GM21390 (cell line): ENCODE measurements at regions not wholly inside any gene's neighbourhood (a gene's known extent, or its start where the extent isn't known, plus 50 kb on each side); places are given as distances from the start of the nearest gene placed in this dataset.
"Not testable (repeated sequence)": the region's sequence is repeated elsewhere in the genome, so short reads cannot be mapped to it uniquely, and the experiment has no call there.

ENCODE experiments used
- ATAC-seq: cut with Tn5 transposase; IDR thresholded peaks from one replicate; pipeline ENCODE4 v1.9.1; 2021; ENCODE audit not compliant: unreplicated experiment

DNA sequence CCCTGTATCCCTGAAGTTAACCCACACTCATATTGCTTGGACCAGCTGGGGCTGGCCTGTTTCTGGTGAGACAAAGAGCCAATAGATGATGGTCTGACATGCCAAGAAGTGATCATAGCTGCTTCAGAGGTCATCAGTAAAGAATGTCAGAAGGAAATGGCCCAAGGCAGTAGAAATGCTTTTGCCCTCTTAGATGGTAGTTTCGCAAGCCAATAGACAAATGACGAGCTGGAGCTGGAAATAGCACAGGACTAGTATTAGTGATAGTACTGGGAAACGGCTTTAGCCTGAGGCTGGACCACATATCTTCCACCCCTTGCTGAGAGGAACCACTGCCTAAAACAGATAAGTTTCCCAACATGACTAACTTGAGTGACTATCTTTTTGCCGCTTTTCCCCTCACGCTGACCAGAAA lies 176.1 kb upstream of the THBS1 start:
- ATAC-seq, result no peak

DNA sequence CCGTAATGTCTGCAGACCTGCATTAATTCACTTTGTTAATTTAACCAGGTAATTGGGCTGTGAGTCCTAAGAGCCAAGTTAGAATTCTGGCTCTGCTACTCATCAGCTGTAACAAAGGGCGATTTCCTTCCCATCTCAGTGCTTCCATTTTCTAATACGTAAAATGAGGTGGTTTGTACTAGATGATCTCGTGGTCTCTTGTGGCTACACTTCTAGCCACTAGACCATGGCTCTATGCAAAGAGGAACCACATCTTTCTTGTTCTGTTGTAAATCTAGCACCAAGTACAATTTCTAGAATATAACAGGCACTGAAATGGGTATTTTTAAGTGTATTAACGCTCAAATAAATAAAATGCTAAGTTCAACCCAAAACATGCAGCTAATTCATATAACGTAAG lies 174.4 kb upstream of the THBS1 start:
- ATAC-seq, result peak; percentile 72

DNA sequence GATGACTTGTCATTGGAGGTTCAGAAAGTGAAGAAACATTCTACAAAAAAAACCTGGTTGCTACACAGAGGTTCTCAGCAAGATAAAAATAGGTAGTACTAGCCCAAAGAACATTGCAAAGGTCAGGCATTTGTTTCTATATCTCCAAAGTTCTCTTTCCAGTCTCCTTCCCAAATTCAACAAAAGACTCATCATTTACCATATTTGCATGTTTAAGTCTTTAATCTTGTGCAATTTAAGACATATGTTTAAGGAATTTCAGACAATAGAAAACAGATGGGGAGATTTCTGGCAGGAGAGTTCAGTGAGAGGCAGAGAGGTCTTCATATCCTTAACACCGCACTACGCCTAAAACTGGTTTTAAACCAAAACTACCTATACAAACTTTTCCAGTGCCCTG lies 173.8 kb upstream of the THBS1 start:
- no peak for ATAC-seq

DNA sequence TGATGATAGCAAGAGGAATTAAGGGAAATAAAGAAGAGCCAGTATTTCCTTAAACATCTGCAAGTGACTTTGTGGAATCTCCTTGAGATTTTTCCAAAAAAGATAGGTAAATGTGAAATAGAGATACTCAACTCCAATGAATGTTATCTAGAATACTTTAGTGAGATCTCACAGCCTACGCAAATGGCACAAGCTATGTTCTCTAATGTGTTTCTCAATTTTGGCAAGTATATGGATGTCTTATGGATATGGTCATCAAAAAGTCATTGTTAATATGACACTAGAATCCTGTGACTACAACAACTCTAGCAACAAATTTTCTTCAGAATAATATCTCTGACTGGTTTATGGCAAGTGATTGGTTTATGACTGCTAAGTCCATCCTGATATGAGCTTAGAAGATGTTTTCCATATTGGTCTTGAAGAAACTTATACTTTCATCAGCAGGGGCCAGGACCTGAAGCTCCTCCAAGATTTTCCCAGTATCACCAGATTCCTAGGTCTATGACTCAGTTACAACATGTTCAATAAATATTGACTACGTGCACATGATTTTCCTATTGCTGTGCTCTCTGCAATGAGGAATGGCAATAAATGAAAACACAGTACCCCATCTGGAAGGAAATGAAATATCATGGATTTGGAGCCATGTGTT lies 170.9 kb upstream of the THBS1 start:
- no peak for ATAC-seq

DNA sequence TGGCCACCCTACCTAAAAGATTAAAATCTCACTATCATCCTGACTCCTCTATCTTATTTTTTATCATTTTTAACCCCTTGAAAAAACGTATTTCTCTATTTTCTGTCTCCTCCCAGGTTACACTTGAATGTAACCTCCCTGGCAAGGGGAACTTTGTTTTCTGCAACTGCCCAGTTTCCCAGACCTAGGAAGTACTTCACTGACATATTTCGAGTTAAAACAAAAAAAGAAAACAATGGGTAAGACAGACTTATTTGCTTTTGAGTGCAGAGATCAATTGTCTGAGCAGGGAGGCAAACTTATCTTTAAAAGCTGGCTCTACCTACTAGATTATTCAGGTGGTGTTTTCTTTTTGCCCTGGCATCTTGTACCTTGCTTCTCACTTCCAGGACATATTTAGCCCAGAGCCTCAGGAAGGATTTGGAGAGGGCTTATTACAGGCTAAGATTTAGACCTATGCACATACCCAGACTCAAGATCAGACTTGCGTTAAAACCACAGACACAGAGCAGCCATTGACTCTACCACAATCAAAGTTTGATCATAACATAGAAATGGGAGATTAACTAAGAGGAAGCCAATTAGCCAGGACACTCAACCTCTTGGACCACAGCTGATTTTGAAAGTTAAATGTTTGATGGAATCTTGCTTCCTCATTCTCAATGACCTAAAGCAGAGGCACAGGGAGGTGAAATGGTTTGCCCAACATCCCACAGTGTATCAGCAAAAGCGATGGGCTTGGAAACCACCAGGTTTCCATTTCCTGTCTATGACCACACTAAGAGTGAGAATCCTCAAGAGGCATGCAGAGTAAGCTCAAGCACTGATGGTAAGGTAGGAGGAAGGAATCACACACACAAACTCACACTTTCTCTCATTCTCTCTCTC lies 169.5 kb upstream of the THBS1 start:
- peak; percentile 96 for ATAC-seq

DNA sequence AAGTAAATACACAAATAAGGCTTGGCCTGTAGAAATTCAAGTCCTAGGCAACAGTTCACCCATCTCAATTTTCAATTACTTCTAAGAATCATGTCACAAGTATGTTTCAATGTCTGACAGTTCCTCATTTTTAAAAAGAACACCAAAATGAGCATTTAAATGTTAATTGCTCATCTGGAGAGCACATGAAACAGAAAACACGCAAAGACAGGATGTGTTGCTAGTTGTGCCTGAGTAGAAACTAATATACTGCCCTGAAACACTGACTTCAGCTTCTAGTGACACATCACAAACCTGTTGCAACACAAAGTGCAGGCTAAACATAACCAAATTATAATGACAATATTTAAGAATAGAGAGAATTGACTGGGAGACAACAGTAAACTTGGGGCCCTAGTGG lies 167.3 kb upstream of the THBS1 start:
- ATAC-seq, result peak; percentile 60

DNA sequence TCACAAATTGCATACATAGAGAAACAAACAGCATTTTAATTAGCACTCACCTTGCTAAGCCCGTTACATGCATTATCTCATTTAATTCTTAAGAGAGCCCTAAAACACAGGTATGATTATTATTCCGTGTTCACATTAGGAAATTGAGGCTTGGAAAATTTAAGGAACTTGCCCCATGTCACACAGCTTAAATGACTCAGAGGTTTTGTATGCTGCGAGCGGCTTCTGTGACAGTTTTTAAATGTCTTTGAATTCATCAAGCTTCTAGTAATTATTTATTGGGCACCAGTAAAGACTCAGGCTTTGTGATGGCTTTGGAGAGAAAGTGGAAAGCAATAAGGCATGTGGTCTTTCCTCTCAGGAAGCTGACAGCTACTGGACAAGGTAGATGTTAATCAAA lies 166.7 kb upstream of the THBS1 start:
- ATAC-seq, result no peak

DNA sequence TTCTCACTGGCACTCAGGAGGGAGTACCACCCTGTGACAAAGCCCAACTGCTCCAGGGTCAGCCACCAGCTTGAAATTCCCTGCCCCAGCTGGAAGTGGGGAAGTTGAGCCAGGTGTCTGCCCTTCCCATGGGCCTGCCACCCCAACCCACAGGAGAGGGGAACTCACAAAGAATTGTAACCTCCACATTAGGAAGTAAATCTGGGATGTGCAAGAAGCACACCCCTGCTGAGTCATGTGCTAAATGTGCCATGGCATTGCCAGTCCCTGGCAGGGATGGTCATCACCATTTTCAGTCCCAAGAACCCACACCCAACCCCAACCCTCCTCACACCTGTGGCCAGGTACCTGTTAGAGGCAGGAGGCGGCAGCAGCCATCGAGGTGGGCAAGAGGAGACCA lies 165.2 kb upstream of the THBS1 start:
- no peak for ATAC-seq

DNA sequence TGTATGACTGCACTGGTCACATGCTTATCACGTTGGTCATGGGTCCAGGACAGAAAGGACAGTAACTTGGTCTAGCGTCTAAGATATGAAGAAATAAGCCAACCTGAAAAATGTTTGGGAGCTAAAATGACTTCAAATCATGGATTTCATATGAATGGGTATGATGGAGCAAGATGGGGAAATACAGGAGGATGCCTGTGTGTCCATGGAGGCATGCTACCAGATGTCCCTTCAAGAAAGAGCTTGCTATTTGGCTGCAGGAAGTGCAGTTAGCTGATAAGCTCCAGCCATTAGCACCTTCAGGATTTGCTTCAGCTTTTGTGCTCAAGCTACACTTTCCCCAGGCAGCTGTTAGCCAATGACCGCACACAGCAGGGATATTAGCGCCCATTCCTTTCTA lies 164.6 kb upstream of the THBS1 start:
- no peak for ATAC-seq

DNA sequence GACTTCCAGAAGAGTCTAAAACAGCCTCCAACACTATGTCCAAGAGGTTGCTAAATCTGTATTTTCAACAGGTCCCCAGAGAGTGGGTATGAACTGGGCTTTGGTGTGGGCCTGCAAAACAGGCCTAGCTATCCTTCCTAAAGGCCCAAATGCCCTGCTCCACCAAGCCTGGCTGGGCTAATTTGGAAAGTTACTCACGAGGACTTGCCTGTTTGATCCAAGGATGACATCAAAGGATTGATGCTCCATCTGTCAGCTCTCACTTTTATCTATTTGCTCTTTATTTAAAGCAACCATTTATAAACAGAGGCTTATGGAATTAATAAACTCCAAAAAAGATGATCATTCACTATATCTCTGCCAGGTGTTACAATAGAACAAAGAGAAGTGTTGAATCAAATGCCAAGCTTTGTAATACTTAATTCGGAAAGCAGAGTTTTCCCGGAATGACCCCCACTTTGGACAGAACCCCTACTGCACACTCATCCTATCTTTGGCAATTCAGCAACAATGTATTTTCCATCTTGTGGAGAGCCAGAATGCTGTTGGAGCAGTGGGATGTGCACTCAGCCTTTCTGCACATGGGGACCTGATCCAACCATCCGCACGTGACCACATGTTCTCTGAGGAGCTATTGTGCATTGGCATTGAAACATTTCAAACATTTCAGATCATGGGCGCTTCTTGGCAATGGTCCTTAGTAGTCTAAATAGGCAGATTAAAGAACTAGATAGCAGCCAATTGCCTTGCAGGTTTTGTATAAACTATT lies 163.3 kb upstream of the THBS1 start:
- no peak for ATAC-seq

DNA sequence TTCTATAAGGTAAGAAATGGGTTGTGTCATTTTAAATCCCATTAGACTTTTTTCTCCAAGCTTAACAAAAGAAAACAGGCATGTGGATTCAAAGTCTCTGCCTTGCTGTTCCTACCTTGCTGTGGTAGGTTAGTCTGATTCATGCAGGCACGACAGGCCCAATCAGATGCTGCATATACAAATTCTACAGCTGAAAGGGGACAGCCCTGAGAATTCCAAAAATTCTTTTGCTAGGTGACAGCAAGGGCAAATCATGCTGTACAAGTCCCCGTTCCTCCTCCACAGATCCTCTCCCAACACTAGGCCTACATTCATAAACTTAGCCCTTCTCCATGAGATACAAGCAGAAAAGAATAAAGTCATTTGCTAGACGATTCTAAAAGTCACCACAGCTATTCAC lies 161.2 kb upstream of the THBS1 start:
- ATAC-seq, result no peak

DNA sequence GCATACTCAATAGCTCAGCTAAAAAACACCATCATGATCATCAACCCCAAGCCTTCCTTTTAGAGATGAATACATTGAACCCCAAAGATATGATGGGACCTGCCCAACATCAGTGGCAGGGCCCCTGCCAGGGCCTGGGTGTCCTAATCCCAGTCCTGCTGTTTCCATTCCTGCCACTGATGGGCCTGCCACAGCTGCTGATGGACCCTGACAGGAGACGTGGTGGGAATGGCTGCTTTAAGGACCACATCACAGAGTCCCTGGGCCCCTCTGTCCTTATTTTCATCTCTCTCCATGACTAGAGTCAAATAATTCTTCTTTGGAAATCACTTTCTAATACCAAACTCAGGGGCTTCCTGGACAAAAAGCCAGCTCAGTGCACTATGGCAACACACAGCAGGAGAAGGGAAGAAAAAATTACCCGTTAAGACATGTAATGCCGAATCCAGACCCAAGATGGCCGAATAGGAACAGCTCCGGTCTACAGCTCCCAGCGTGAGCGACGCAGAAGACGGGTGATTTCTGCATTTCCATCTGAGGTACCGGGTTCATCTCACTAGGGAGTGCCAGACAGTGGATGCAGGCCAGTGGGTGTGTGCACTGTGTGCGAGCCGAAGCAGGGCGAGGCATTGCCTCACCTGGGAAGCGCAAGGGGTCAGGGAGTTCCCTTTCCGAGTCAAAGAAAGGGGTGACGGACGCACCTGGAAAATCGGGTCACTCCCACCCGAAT lies 160.6 kb upstream of the THBS1 start:
- ATAC-seq, result not testable (repeated sequence)

DNA sequence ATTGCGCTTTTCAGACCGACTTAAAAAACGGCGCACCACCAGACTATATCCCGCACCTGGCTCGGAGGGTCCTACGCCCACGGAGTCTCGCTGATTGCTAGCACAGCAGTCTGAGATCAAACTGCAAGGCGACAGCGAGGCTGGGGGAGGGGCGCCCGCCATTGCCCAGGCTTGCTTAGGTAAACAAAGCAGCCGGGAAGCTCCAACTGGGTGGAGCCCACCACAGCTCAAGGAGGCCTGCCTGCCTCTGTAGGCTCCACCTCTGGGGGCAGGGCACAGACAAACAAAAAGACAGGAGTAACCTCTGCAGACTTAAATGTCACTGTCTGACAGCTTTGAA lies 160.1 kb upstream of the THBS1 start:
- not testable (repeated sequence) for ATAC-seq

DNA sequence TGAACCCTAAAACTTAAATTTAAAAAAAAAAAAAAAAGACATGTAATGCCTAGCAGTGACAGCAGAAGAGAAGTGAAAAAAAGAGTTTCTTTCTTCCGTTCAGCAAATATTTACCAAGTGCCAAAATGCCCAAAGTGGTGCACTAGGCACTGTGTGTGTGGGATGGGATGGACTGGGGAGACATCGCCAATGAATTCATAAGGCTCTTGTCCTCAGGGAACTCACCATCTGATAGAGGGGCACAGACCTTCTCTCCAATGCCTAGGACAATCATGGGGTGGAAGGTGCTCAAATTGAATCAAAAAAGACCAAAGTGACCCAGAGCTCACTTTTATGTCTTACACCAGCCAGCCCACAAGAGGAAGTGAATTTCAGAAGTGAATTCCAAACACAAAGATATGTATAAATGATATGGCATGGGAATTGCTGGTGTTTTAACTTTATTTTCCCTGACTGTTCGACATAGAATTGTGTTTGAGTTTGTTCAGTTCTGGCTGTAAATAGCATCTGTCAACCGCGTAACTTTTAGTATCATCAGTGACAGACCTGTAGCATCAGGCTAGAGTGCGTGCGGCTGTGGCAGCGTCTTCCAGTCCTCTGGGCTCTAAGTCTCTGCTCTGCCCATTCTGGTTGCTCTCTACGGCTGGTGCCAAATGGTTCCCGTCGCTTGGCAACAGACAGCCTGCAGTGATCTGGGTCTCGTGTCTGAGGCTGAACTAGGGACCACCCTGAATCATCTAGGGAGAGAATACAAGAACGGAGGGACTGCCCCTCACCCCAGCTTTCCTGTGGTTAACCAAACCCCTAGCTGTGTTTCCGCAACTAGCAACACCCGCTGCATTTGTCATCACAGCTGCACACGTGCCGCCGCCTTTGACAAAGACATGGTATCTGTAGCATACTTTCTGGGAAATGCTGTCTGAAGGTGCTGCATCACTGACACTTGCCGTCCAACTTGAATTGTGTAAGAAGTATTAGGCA lies 154.0 kb upstream of the THBS1 start:
- ATAC-seq, result peak; percentile 80

DNA sequence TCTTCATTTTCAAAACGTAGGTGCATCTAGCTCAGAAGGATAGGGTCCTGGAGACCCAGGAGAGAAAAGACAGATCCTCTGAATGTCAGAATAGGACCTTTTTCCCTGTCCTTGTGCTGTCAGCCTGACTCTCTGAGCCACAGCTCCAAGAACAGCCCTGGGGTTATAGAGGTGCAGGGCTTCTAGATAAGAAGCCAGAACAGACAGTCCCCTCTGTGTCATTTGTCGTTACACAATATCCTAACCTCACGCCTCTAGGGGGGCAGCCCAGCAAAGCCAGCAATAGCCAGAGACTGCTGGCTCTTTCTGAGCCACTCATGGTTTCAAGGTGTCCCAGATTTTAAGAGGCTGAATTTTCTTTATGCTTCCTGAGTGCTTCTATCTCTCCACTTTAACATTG lies 153.2 kb upstream of the THBS1 start:
- ATAC-seq, result peak; percentile 13

DNA sequence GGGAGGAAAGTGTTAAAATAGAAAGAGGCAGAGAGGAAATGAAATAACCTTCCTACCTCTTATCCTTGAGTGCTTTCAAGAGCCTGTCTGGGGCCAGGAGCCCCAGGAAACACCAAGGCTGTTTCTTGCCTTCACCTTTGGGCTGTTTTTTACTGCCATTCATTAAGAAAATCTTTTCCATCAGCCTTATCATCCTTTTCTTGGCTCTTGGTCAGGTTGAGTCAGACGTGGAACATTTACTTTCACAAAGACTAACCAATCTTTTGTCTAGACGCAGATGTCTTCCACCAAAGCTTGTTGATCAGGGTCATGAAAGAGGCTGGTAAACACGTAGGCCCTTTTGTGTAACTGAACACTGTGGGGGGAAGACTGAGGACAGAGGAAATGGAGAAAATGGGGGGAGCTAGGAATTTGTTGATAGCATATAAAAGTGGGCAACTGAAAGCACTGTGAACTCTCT lies 151.0 kb upstream of the THBS1 start:
- peak; percentile 35 for ATAC-seq

DNA sequence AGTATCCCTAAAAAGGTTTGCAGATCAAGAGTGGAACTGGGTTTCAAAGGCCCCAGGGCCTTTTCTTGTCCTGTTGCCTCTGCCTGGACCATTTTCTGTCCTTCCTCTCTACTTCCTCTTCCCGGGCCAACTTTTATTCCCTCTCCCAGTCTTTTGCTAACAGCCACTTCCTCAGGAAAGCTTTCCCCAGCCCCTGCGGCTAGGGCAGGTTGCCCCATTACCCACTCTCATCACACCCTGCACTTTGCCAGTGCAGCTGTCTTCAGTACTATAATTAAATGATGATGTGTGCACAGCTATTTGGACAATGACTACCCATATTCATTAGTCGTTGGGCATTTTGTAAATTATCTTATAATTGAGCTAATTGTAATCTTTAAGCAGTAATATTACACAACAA lies 150.5 kb upstream of the THBS1 start:
- ATAC-seq, result no peak

DNA sequence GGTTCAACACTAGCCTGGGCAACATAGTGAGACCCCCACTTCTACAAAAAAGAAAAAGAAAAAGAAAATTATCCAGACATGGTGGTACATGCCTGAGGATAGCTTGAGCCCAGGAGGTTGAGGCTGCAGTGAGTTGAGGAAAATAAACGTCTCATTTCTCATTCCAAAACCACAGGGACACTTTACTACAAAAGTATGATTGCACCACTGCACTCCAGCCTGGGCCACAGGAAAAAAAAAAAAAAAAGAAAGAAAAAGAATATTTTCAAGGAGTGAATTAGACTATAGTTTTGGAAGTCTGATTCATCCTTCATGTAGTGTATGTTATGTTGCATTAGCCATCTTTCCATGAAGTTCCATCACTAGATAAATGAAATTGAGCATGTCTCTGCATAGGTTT lies 149.5 kb upstream of the THBS1 start:
- ATAC-seq, result no peak

DNA sequence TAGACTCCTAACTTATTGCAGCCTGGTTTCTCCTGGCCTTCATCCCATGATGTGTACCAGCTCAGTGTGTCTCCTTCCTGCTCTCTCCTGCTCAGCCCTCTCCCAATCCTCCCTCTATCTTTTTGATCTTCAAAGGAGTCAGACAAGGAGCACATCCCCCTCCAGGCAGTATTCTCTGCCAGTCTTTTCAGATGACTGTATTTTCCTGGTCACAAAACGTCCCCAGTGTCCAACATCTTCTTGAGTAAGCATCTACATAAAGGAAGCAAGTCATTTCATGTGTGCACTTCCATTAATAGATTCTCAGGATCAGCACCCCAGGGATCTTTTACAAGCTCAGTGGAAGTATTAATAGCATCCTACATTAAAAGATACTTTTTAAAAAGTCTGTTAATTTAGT lies 148.9 kb upstream of the THBS1 start:
- no peak for ATAC-seq

DNA sequence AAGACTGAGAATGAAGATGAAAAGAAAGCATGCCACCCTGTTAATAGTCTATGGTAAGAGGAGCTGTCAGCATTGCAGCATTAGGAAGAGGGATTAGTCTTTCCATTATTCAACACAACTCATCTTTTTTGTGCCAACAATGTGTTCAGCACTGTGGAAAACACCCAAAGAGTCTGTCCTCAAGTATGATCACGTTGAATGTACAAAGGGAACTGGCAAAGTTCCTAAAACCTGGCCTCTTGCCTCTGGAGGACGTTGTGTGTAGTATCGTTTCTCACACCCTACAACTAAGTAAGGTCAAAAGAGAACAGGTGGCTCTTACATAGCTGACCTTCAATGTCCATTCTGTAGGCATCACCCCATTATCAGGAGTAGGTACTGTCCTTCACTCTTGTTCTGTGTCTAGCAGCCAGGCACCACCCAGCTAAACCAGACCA lies 147.9 kb upstream of the THBS1 start:
- ATAC-seq, result no peak
